DND-41 (cell line): ENCODE measurements at regions not wholly inside any gene's neighbourhood (a gene's known extent, or its start where the extent isn't known, plus 50 kb on each side); places are given as distances from the start of the nearest gene placed in this dataset.

Source experiments
- EZH2 ChIP-seq: IDR thresholded peaks from 3 replicates; pipeline ENCODE4 v1.6.1; 2012; ENCODE audit warnings: borderline replicate concordance, low read depth, mild to moderate bottlenecking, moderate library complexity, low read length, inconsistent platforms; ENCODE audit not compliant: severe bottlenecking
- TF ChIP-seq, protein P1 (sequence below): IDR thresholded peaks from 2 replicates; pipeline ENCODE4 v1.5.1; 2012; ENCODE audit warnings: borderline replicate concordance, low read length, moderate library complexity, mild to moderate bottlenecking; ENCODE audit not compliant: poor library complexity, severe bottlenecking; ENCODE audit errors: extremely low read depth

DNA sequence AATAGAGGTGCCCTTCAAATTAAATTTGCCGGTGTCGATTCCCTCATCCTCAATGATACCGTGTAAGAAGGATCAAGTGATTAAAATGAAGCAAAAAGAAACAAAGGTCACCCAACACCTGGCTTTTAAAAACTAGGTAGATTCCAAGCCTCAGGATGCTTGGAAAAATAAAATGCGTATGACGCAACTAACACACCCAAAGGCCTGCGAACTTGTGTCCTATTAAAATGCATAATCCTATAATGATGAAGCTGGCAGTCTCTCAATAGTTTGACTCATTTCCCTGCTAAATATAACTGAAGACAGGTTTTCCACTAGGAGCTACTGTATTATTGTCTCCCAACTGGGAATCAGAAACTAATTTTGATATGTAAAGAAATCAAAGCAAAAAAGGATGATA lies 263.2 kb downstream of the DHX15 start:
- TF ChIP-seq, protein P1, sequence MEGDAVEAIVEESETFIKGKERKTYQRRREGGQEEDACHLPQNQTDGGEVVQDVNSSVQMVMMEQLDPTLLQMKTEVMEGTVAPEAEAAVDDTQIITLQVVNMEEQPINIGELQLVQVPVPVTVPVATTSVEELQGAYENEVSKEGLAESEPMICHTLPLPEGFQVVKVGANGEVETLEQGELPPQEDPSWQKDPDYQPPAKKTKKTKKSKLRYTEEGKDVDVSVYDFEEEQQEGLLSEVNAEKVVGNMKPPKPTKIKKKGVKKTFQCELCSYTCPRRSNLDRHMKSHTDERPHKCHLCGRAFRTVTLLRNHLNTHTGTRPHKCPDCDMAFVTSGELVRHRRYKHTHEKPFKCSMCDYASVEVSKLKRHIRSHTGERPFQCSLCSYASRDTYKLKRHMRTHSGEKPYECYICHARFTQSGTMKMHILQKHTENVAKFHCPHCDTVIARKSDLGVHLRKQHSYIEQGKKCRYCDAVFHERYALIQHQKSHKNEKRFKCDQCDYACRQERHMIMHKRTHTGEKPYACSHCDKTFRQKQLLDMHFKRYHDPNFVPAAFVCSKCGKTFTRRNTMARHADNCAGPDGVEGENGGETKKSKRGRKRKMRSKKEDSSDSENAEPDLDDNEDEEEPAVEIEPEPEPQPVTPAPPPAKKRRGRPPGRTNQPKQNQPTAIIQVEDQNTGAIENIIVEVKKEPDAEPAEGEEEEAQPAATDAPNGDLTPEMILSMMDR: no peak
- TF ChIP-seq EZH2: no peak
